Endothelial cell of umbilical vein (primary cell): ENCODE measurements at regions not wholly inside any gene's neighbourhood (a gene's known extent, or its start where the extent isn't known, plus 50 kb on each side); places are given as distances from the start of the nearest gene placed in this dataset.

Experiments
- BruUV-seq: library from RNA; stranded (reverse); fragments of 400-500 nt; replicated peaks from 2 replicates; lab custom pipeline; 2021; lab: Mats Ljungman, UMichigan
- CTCF ChIA-PET: fragments of 300-600, 350-600 bp; sonication (Branson Sonifier 250); formaldehyde crosslinking; loops from one replicate; lab custom pipeline; 2021; ENCODE audit warnings: antibody characterized with exemption, inconsistent platforms; lab: Charles Lee
- POLR2A ChIA-PET: fragments of 300-600, 350-600 bp; sonication (Branson Sonifier 250); formaldehyde crosslinking; loops from one replicate; lab custom pipeline; 2021; ENCODE audit warnings: antibody characterized with exemption, inconsistent platforms; lab: Charles Lee
- DNase-seq: peaks from one replicate; pipeline ENCODE4 v3.0.0-alpha.2; 2011; ENCODE audit warnings: low read depth, low spot score
- FAIRE-seq: peaks from 2 replicates; lab custom pipeline; 2011; peaks lifted over from hg19 to GRCh38; lab: Jason Lieb, UNC
- H2AFZ ChIP-seq: 2 replicates; pipeline ENCODE4 v1.6.0; 2012; ENCODE audit warnings: low read depth, low read length, control low read depth, inconsistent platforms
- H3K27ac ChIP-seq: 2 replicates; pipeline ENCODE4 v1.5.1; 2011; ENCODE audit warnings: low read depth, mild to moderate bottlenecking, control low read depth, low read length, moderate library complexity; ENCODE audit not compliant: insufficient read depth
- H3K27me3 ChIP-seq, 2 experiments: 2 replicates each; pipeline versions ENCODE4 v1.6.0 to v1.6.1; 2011; ENCODE audit warnings: low read length in 2 of 2, mixed read lengths in 1 of 2; ENCODE audit not compliant: control insufficient read depth in 2 of 2, insufficient read depth in 2 of 2
- H3K36me3 ChIP-seq, 2 experiments: 2 replicates in 1 of 2; 3 replicates in 1 of 2; pipeline ENCODE4 v1.5.1; 2011; ENCODE audit warnings: low read length in 2 of 2, mild to moderate bottlenecking in 1 of 2, moderate library complexity in 1 of 2; ENCODE audit not compliant: control insufficient read depth in 2 of 2, insufficient read depth in 2 of 2; ENCODE audit errors: extremely low read depth in 1 of 2
- H3K4me1 ChIP-seq: 3 replicates; pipeline ENCODE4 v1.5.1; 2011; ENCODE audit warnings: mild to moderate bottlenecking, low read length; ENCODE audit not compliant: control insufficient read depth, insufficient read depth; ENCODE audit errors: extremely low read depth
- H3K4me2 ChIP-seq: 2 replicates; pipeline ENCODE4 v1.6.1; 2011; ENCODE audit warnings: low read length, control low read depth, mixed read lengths; ENCODE audit not compliant: insufficient read depth
- H3K4me3 ChIP-seq, 3 experiments: fragments of 200-600 bp in 1 of 3; sonication (generic), shearing (Covaris generic) in 1 of 3; replicated peaks in 1 of 3; 2 replicates each; pipeline ENCODE4 v1.5.1; 2011 to 2016; ENCODE audit warnings: control low read depth in 3 of 3, low read length in 3 of 3, mild to moderate bottlenecking in 2 of 3, inconsistent platforms in 1 of 3, low read depth in 1 of 3, moderate library complexity in 1 of 3; ENCODE audit not compliant: insufficient read depth in 1 of 3
- H3K79me2 ChIP-seq: 2 replicates; pipeline ENCODE4 v1.6.0; 2012; ENCODE audit warnings: low read length, inconsistent platforms; ENCODE audit not compliant: control insufficient read depth, insufficient read depth
- H3K9ac ChIP-seq: replicated peaks from 2 replicates; pipeline ENCODE3; 2011; ENCODE audit warnings: low read length, control low read depth; ENCODE audit not compliant: insufficient read depth; ENCODE audit errors: extremely low read depth
- H3K9me1 ChIP-seq: replicated peaks from 3 replicates; pipeline ENCODE4 v1.6.0; 2011; ENCODE audit warnings: mild to moderate bottlenecking, low read length; ENCODE audit not compliant: control insufficient read depth, insufficient read depth; ENCODE audit errors: extremely low read depth
- H3K9me3 ChIP-seq: replicated peaks from 2 replicates; pipeline ENCODE4 v1.5.1; 2012; ENCODE audit warnings: low read length, inconsistent platforms; ENCODE audit not compliant: control insufficient read depth, insufficient read depth
- H4K20me1 ChIP-seq: replicated peaks from 2 replicates; pipeline ENCODE3; 2011; ENCODE audit warnings: mild to moderate bottlenecking, low read length; ENCODE audit not compliant: control insufficient read depth, insufficient read depth; ENCODE audit errors: extremely low read depth
- CTCF ChIP-seq, 2 donors: IDR thresholded peaks; 1 replicate in 1 of 2; 2 replicates in 1 of 2; pipeline ENCODE4 v1.5.1; 2011; ENCODE audit warnings: low read length in 2 of 2, mild to moderate bottlenecking in 2 of 2, moderate library complexity in 2 of 2, control low read depth in 1 of 2, inconsistent platforms in 1 of 2, low read depth in 1 of 2; ENCODE audit not compliant: insufficient read depth in 1 of 2; ENCODE audit errors: extremely low read depth in 1 of 2
- EZH2 ChIP-seq: IDR thresholded peaks from 2 replicates; pipeline ENCODE4 v1.6.1; 2012; ENCODE audit warnings: borderline replicate concordance, low read depth, mild to moderate bottlenecking, moderate library complexity, low read length, inconsistent platforms; ENCODE audit not compliant: severe bottlenecking
- FOS ChIP-seq: IDR thresholded peaks from 2 replicates; pipeline ENCODE4 v1.6.1; 2011; ENCODE audit warnings: mild to moderate bottlenecking, low read length, moderate library complexity, borderline replicate concordance; ENCODE audit not compliant: insufficient read depth
- GATA2 ChIP-seq: IDR thresholded peaks from 2 replicates; pipeline ENCODE4 v1.7.0; 2011; ENCODE audit warnings: low read depth, mild to moderate bottlenecking, moderate library complexity, mixed read lengths, low read length; ENCODE audit not compliant: insufficient read length, insufficient read depth
- JUN ChIP-seq: IDR thresholded peaks from 2 replicates; pipeline ENCODE4 v1.6.1; 2011; ENCODE audit warnings: borderline replicate concordance, low read depth; ENCODE audit not compliant: insufficient read length, insufficient read depth
- MAX ChIP-seq: IDR thresholded peaks from 2 replicates; pipeline ENCODE4 v1.6.1; 2011; ENCODE audit not compliant: insufficient read depth, insufficient read length
- MYC ChIP-seq: IDR thresholded peaks from one replicate; pipeline ENCODE4 v1.6.1; 2011; ENCODE audit warnings: mild to moderate bottlenecking, low read depth, low read length
- POLR2AphosphoS5 ChIP-seq: IDR thresholded peaks from 2 replicates; pipeline ENCODE4 v1.6.1; 2012; ENCODE audit warnings: low read depth, mild to moderate bottlenecking, control low read depth, low read length, moderate library complexity; ENCODE audit not compliant: insufficient read depth
- dilution Hi-C: fragments of 300-500 bp; cut with MboI; formaldehyde crosslinking; loops from one replicate; pipeline ENCODE4 v1.15.0; 2019; ENCODE audit warnings: low sequenced_read_pairs; ENCODE audit not compliant: extremely low pct_ligation_motif_present
- intact Hi-C: fragments of 100-400 bp; cut with micrococcal nuclease; formaldehyde crosslinking; loops from one replicate; pipeline ENCODE4 v1.10.0; 2022

DNA sequence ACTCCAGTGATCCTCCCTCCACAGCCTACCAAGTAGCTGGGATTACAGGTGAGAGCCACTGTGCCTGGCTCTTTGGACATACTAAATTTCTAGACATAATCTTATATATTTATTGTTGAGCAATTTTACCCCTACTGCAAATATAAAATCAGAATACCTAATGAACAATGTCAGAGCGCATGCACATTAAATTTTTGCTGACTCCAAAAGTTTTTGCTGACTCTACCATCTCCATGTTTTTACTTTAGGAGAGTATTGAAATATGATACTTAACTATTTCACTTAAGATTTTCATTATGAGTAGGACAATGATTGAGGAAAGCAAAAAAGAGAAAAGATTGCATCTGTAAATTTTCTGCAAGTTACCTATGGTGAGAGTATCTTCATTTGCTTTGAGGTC, 402.3 kb downstream of the LRRC70 start:
- Histone ChIP-seq H2AFZ (no peak overlapping the region), H3K27me3 (no peaks in the 10 kb centered on the region), H3K9me1 (no peaks in the 10 kb centered on the region), H3K4me3 (no peak overlapping the region), H3K79me2 (no peaks in the 10 kb centered on the region), H3K9me3 (no peaks in the 10 kb centered on the region), H4K20me1 (no peaks in the 10 kb centered on the region), H3K4me1 (no peaks in the 10 kb centered on the region), H3K36me3 (no peaks in the 10 kb centered on the region), H3K4me2 (no peak overlapping the region), H3K27ac (no peak overlapping the region), H3K9ac (no peak overlapping the region)
- intact Hi-C loops: no loop called here
- TF ChIP-seq GATA2 (no peak), CTCF (IDR thresholded peaks at IDR 0.05; ENCODE audit: extremely low read depth in 1 of 2, insufficient read depth in 1 of 2, low read depth in 1 of 2, low read length in 2 of 2) (no peak), POLR2AphosphoS5 (no peak), MYC (no peak), EZH2 (no peak), FOS (no peak), JUN (no peak), MAX (no peak)
- no peak for DNase-seq
- no peak for FAIRE-seq
- ChIA-PET CTCF (no interaction called here), POLR2A (no interaction called here)
- BruUV-seq: no TSS peak
- dilution Hi-C loops: no loop called here
